ENCODE measurements at regions not wholly inside any gene's neighbourhood (a gene's known extent, or its start where the extent isn't known, plus 50 kb on each side); places are given as distances from the start of the nearest gene placed in this dataset.

DNA sequence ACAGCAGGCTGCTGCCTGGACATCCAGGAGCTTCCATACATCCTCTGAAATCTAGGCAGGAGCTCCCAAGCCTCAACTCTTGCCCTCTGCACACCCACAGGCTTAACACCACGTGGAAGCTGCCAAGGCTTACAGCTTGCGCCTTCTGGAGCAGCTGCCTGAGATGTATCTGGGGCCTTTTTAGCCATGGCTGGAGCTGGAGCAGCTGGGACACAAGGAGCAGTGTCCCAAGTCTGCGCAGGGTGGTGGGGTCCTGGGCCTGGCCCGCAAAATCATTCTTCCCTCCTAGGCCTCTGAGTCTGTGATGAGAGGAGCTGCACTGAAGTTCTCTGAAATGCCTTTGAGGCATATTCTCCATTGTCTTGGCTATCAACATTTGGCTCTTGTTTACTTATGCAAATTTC is 255.0 kb downstream of the DLL1 start:
- DNase-seq (ENCODE audit: low read depth), result no peak
- H3K4me3 ChIP-seq (ENCODE audit: low read depth, low read length), result no peak overlapping the region
- TF ChIP-seq, protein P1, sequence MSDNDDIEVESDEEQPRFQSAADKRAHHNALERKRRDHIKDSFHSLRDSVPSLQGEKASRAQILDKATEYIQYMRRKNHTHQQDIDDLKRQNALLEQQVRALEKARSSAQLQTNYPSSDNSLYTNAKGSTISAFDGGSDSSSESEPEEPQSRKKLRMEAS (IDR thresholded peaks at IDR 0.05; ENCODE audit: low read depth, low read length), result no peak
- no peak for TF ChIP-seq MYC (IDR thresholded peaks at IDR 0.05; ENCODE audit: low read depth, low read length)
- no peak for TF ChIP-seq POLR2A (IDR thresholded peaks at IDR 0.05; ENCODE audit: extremely low read depth, insufficient read length)
- TF ChIP-seq, protein P2, sequence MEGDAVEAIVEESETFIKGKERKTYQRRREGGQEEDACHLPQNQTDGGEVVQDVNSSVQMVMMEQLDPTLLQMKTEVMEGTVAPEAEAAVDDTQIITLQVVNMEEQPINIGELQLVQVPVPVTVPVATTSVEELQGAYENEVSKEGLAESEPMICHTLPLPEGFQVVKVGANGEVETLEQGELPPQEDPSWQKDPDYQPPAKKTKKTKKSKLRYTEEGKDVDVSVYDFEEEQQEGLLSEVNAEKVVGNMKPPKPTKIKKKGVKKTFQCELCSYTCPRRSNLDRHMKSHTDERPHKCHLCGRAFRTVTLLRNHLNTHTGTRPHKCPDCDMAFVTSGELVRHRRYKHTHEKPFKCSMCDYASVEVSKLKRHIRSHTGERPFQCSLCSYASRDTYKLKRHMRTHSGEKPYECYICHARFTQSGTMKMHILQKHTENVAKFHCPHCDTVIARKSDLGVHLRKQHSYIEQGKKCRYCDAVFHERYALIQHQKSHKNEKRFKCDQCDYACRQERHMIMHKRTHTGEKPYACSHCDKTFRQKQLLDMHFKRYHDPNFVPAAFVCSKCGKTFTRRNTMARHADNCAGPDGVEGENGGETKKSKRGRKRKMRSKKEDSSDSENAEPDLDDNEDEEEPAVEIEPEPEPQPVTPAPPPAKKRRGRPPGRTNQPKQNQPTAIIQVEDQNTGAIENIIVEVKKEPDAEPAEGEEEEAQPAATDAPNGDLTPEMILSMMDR (IDR thresholded peaks at IDR 0.05; ENCODE audit: low read depth, low read length), result no peak

DNA sequence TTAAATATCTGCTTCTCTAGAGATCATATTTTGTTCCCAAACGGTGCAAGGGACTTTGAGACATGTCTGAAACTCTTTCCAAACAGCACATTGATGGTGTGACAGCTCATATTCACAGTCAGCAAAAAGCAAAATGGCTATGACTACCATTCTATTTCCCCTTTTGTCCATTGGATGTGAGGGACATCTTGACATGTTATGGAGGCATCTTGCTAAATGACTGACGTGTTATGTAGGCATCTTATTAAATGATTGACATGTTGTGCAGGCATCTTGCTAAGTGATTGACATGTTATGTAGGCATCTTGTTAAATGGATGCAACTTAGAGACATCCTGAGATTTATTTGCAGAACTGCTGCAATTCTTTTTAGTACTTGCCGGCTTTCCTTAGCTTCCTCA is 255.8 kb downstream of the DLL1 start:
- DNase-seq (ENCODE audit: low read depth), result no peak
- TF ChIP-seq, protein P2 (IDR thresholded peaks at IDR 0.05; ENCODE audit: low read depth, low read length), result no peak
- no peak for TF ChIP-seq MYC (IDR thresholded peaks at IDR 0.05; ENCODE audit: low read depth, low read length)
- TF ChIP-seq, protein P1 (IDR thresholded peaks at IDR 0.05; ENCODE audit: low read depth, low read length), result no peak
- no peak overlapping the region for H3K4me3 ChIP-seq (ENCODE audit: low read depth, low read length)

DNA sequence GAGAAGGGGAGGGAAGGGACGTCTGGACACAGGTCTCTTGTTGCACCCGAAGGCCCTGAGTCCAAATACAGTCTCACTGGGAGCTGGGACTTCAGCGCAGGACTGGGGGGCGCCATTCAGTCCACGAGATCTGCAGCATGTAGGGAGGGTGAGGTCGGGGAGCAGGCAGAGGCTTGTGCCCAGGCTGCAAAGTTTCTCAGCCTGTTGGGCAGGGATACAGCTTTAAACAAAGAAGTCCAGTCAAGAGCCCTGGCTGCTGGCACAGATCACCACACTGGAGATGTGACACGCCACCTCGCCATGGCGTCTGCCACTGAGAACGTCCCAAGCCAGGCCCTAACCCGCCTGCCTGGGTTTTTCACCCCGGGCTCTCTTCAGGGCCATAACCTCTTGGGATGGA is 256.6 kb downstream of the DLL1 start:
- no peak for TF ChIP-seq MYC (IDR thresholded peaks at IDR 0.05; ENCODE audit: low read depth, low read length)
- DNase-seq (ENCODE audit: low read depth), result no peak
- no peak overlapping the region for H3K4me3 ChIP-seq (ENCODE audit: low read depth, low read length)

DNA sequence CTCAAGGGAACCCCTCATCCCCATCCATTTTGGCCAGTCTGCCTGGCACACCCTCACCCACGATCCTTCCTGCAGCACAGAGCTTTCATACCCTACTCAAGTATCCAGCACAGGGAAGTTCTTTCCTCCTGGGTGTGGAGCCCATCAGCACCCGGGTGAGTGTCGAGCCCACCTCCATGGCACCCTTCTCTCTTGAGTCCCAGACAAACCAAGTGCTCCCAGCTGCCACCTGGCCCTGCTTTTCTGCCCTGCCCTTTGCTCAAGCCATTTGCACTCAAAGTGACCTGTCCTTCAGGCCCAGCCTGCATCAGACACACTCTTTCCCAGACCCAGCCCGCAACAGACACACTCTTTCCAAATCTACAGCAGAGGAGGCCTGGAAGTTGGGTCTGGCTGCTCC is 257.2 kb downstream of the DLL1 start:
- DNase-seq (ENCODE audit: low read depth), result no peak
- no peak overlapping the region for H3K4me3 ChIP-seq (ENCODE audit: low read depth, low read length)
- TF ChIP-seq MYC (IDR thresholded peaks at IDR 0.05; ENCODE audit: low read depth, low read length), result no peak
- TF ChIP-seq, protein P1 (IDR thresholded peaks at IDR 0.05; ENCODE audit: low read depth, low read length), result no peak
- TF ChIP-seq, protein P2 (IDR thresholded peaks at IDR 0.05; ENCODE audit: low read depth, low read length), result no peak
- TF ChIP-seq POLR2A (IDR thresholded peaks at IDR 0.05; ENCODE audit: extremely low read depth, insufficient read length), result no peak

DNA sequence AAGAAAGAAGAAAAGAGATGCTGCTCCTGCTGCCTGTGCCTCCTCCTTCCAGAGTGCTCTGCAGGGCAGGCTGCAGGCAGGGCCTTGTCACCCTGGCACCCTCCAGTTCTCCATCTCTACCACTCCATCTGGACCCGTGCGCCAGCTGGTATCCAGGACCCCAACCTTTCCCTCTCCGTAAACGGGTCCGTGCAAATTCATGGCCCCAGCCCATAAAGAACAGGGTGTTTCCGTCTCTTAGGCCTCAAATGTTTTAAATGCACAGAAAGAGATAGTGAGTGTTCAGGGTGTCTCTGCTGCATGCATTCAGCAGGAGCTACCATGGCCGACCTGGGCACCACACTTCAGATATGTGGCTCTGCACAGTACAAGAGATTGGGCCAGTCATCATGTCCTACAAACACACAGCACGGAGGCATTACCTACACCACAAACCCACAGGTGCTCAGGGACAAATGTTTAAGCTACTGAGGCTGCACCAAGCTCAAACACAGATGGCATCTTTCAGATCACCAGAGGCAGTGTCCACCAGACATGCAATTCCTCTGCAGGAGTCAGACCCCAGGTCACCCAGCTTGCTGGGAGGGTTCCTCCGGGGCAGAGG is 258.1 kb downstream of the DLL1 start:
- H3K4me3 ChIP-seq (ENCODE audit: low read depth, low read length), result no peak overlapping the region
- DNase-seq (ENCODE audit: low read depth), result no peak
- TF ChIP-seq MYC (IDR thresholded peaks at IDR 0.05; ENCODE audit: low read depth, low read length) (no peak), POLR2A (IDR thresholded peaks at IDR 0.05; ENCODE audit: extremely low read depth, insufficient read length) (no peak)
- TF ChIP-seq, protein P1 (IDR thresholded peaks at IDR 0.05; ENCODE audit: low read depth, low read length), result no peak
- TF ChIP-seq, protein P2 (IDR thresholded peaks at IDR 0.05; ENCODE audit: low read depth, low read length), result no peak

DNA sequence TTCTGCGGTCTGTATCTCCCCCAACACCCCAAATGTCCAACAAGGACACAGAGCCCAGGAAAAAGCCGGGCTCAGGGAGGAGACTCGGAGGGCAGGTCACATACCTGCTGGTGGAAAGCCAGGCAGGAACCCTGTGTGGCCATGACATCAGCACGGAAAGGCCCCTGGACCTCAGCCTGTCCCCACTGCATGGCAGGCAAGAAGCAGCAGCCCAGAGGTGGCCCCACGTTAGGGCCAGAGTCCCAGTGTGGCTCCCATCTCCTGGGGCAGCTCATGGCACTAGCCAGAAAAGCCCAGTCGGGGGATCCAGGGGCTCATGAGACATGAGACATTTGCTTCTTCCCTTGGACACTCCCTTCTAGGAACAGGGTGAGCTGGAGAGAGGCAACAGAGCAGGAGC is 258.7 kb downstream of the DLL1 start:
- TF ChIP-seq MYC (IDR thresholded peaks at IDR 0.05; ENCODE audit: low read depth, low read length) (no peak), POLR2A (IDR thresholded peaks at IDR 0.05; ENCODE audit: extremely low read depth, insufficient read length) (no peak)
- TF ChIP-seq, protein P1 (IDR thresholded peaks at IDR 0.05; ENCODE audit: low read depth, low read length), result no peak
- TF ChIP-seq, protein P2 (IDR thresholded peaks at IDR 0.05; ENCODE audit: low read depth, low read length), result no peak
- H3K4me3 ChIP-seq (ENCODE audit: low read depth, low read length), result no peak overlapping the region
- no peak for DNase-seq (ENCODE audit: low read depth)
